Pancreas (tissue), 10 donors: ENCODE measurements at regions not wholly inside any gene's neighbourhood (a gene's known extent, or its start where the extent isn't known, plus 50 kb on each side); places are given as distances from the start of the nearest gene placed in this dataset.

ENCODE experiments used
- ATAC-seq, 4 donors: fragments of 200-7000 bp; cut with Tn5 transposase; one replicate each; pipeline versions ENCODE4 v1.8.0 to v1.9.1; 2020; ENCODE audit warnings: mild to moderate bottlenecking in 4 of 4, moderate library complexity in 4 of 4
- DNase-seq, 6 donors: peaks; one replicate each; pipeline ENCODE4 v3.0.0-alpha.2; 2020
- FAIRE-seq: peaks from 2 replicates; lab custom pipeline; 2012; peaks lifted over from hg19 to GRCh38; lab: Jason Lieb, UNC
- H3K27ac ChIP-seq, 4 donors: fragments of 200-600 bp; sonication (generic); 1 replicate in 3 of 4; 2 replicates in 1 of 4; pipeline versions ENCODE4 v1.5.0 to v1.8.0; 2020
- H3K27me3 ChIP-seq, 4 donors: fragments of 200-600 bp; one replicate each; pipeline ENCODE4 v1.8.0; 2021
- H3K36me3 ChIP-seq, 3 donors: fragments of 200-600 bp; sonication (generic) in 1 of 3; one replicate each; pipeline versions ENCODE4 v1.5.0 to v1.8.0; 2020 to 2021
- H3K4me1 ChIP-seq, 3 donors: fragments of 200-600 bp; one replicate each; pipeline ENCODE4 v1.8.0; 2021
- H3K4me3 ChIP-seq, 4 donors: fragments of 200-600 bp; sonication (generic) in 2 of 4; one replicate each; pipeline versions ENCODE4 v1.5.0 to v1.8.0; 2020 to 2021
- H3K9me3 ChIP-seq, 4 donors: fragments of 200-600 bp; one replicate each; pipeline ENCODE4 v1.8.0; 2021
- CTCF ChIP-seq, 4 donors: fragments of 200-600 bp; sonication (generic) in 3 of 4; IDR thresholded peaks; one replicate each; pipeline versions ENCODE4 v1.5.0 to v1.8.0; 2021; ENCODE audit warnings: antibody characterized with exemption in 4 of 4
- WGBS, 2 donors: extraction: QIAGEN DNeasy Blood & Tissue Kit; methylation state at CpG; one replicate each; pipeline ENCODE4 v1.1.7; 2013; 5-methylcytosine and 5-hydroxymethylcytosine counted together
- intact Hi-C, 3 donors: fragments of 100-400 bp; cut with DNase I; formaldehyde crosslinking; loops; one replicate each; pipeline versions ENCODE4 v1.11.1 to v1.14.2; 2022
- donor health status: healthy with polysubstance abuse.
- donor health status: DM: no; HTN: no; CAD: no; lungs with moderate emphysema.
- donor health status: DM: no; HTN: no; CAD: no.
- donor health status: control.
- donor health status: control.
- donor health status: Bipolar disorder and iron deficiency.
- donor health status: DM: yes; HTN: yes; CAD: no.
- donor health status: DM: no; HTN: no; CAD: no.
- donor health status: DM: no; HTN: no; CAD: no.
- donor health status: DM: yes; HTN: yes; CAD: no.

- H3K9me3 ChIP-seq, result no peaks in the 10 kb centered on the region
- no peaks in the 10 kb centered on the region for H3K4me1 ChIP-seq
- H3K27me3 ChIP-seq, result no peaks in the 10 kb centered on the region
- TF ChIP-seq CTCF (IDR thresholded peaks at IDR 0.05), result no peak
- intact Hi-C loops, result no loop called here
- FAIRE-seq (no peak), ATAC-seq (no peak), DNase-seq (no peak)
- no peak overlapping the region for H3K4me3 ChIP-seq
- no peak overlapping the region for H3K27ac ChIP-seq
- WGBS, 2 donors, result 91 to 96% methylated on average over 3 of the region's 3 CpGs
- no peaks in the 10 kb centered on the region for H3K36me3 ChIP-seq
These were observed 139.6 kb upstream of the HCRTR2 start for GRCh38 chr6:55034752-55035151.

- Histone ChIP-seq H3K36me3 (no peaks in the 10 kb centered on the region), H3K27ac (no peak overlapping the region), H3K4me1 (no peaks in the 10 kb centered on the region), H3K27me3 (no peaks in the 10 kb centered on the region), H3K4me3 (no peak overlapping the region), H3K9me3 (no peaks in the 10 kb centered on the region)
- intact Hi-C loops, result no loop called here
- DNase-seq, result no peak
- no peak for FAIRE-seq
- WGBS, 2 donors, result 70 to 75% methylated on average over 3 of the region's 3 CpGs
- no peak for ATAC-seq
- TF ChIP-seq CTCF (IDR thresholded peaks at IDR 0.05), result no peak
These were observed 134.0 kb upstream of the HCRTR2 start for GRCh38 chr6:55040102-55040848.

GRCh38 chr6:55046869-55047422 lies 127.4 kb upstream of the HCRTR2 start:
- intact Hi-C loops, result no loop called here
- Histone ChIP-seq H3K27me3 (no peaks in the 10 kb centered on the region), H3K9me3 (no peaks in the 10 kb centered on the region), H3K4me1 (no peaks in the 10 kb centered on the region), H3K27ac (no peak overlapping the region), H3K4me3 (no peak overlapping the region), H3K36me3 (no peaks in the 10 kb centered on the region)
- 25 to 27% methylated on average over 4 of the region's 4 CpGs for WGBS, 2 donors
- DNase-seq (peak in 1 of 6 donors; percentile 5), ATAC-seq (peak in 2 of 4 donors; percentile 61 to 73), FAIRE-seq (no peak)
- no peak for TF ChIP-seq CTCF (IDR thresholded peaks at IDR 0.05)

- no peaks in the 10 kb centered on the region for H3K4me1 ChIP-seq
- no peaks in the 10 kb centered on the region for H3K27me3 ChIP-seq
- H3K36me3 ChIP-seq, result no peaks in the 10 kb centered on the region
- 86 to 92% methylated on average over 2 of the region's 2 CpGs for WGBS, 2 donors
- intact Hi-C loops, result no loop called here
- FAIRE-seq (no peak), ATAC-seq (peak in 2 of 4 donors; percentile 11 to 44), DNase-seq (no peak)
- TF ChIP-seq CTCF (IDR thresholded peaks at IDR 0.05), result no peak
- H3K27ac ChIP-seq, result no peak overlapping the region
- H3K4me3 ChIP-seq, result no peak overlapping the region
- H3K9me3 ChIP-seq, result no peaks in the 10 kb centered on the region
These were observed 126.8 kb upstream of the HCRTR2 start for GRCh38 chr6:55047451-55048044.

GRCh38 chr6:55049866-55050265 lies 124.4 kb upstream of the HCRTR2 start:
- no peaks in the 10 kb centered on the region for H3K4me1 ChIP-seq
- no peak for TF ChIP-seq CTCF (IDR thresholded peaks at IDR 0.05)
- no peaks in the 10 kb centered on the region for H3K9me3 ChIP-seq
- FAIRE-seq, result no peak
- WGBS, 2 donors, result 91 to 92% methylated on average over 1 of the region's 1 CpG
- intact Hi-C loops, result no loop called here
- H3K36me3 ChIP-seq, result no peaks in the 10 kb centered on the region
- DNase-seq, result no peak
- no peak overlapping the region for H3K27ac ChIP-seq
- no peak overlapping the region for H3K4me3 ChIP-seq
- no peaks in the 10 kb centered on the region for H3K27me3 ChIP-seq
- ATAC-seq, result no peak
